Liver (tissue), 8 donors: ENCODE measurements at regions not wholly inside any gene's neighbourhood (a gene's known extent, or its start where the extent isn't known, plus 50 kb on each side); places are given as distances from the start of the nearest gene placed in this dataset.

ENCODE experiments used
- DNase-seq: peaks from one replicate; pipeline ENCODE4 v3.0.0-alpha.2; 2017; ENCODE audit warnings: low spot score
- H3K27ac ChIP-seq, 2 donors: one replicate each; pipeline ENCODE4 v1.7.0; 2013; ENCODE audit warnings: inconsistent platforms in 2 of 2, low read length in 2 of 2, control low read depth in 1 of 2, low read depth in 1 of 2, mild to moderate bottlenecking in 1 of 2
- H3K27me3 ChIP-seq, 4 donors: one replicate each; pipeline versions ENCODE4 v1.6.1 to v1.7.0; 2013; ENCODE audit warnings: low read length in 3 of 4, inconsistent platforms in 1 of 4, mild to moderate bottlenecking in 1 of 4, moderate library complexity in 1 of 4; ENCODE audit not compliant: control insufficient read depth in 4 of 4, insufficient read depth in 4 of 4
- H3K36me3 ChIP-seq, 4 donors: one replicate each; pipeline versions ENCODE4 v1.6.1 to v1.7.0; 2013; ENCODE audit warnings: low read length in 3 of 4, mild to moderate bottlenecking in 3 of 4, low read depth in 1 of 4, moderate library complexity in 1 of 4; ENCODE audit not compliant: control insufficient read depth in 4 of 4, insufficient read depth in 3 of 4
- H3K4me1 ChIP-seq, 4 donors: one replicate each; pipeline versions ENCODE4 v1.6.1 to v1.7.0; 2013; ENCODE audit warnings: low read length in 3 of 4, mild to moderate bottlenecking in 3 of 4, moderate library complexity in 1 of 4; ENCODE audit not compliant: control insufficient read depth in 4 of 4, insufficient read depth in 4 of 4
- H3K4me3 ChIP-seq, 3 donors: one replicate each; pipeline versions ENCODE4 v1.6.1 to v1.7.0; 2013; ENCODE audit warnings: low read length in 3 of 3, control low read depth in 1 of 3, low read depth in 1 of 3, mild to moderate bottlenecking in 1 of 3
- H3K9ac ChIP-seq, 2 donors: one replicate each; pipeline ENCODE4 v1.7.0; 2013; ENCODE audit warnings: low read length in 2 of 2, mild to moderate bottlenecking in 2 of 2, moderate library complexity in 2 of 2, control low read depth in 1 of 2, low read depth in 1 of 2
- H3K9me3 ChIP-seq, 4 donors: one replicate each; pipeline versions ENCODE4 v1.6.1 to v1.7.0; 2013; ENCODE audit warnings: low read length in 3 of 4; ENCODE audit not compliant: control insufficient read depth in 4 of 4
- ATF3 ChIP-seq: IDR thresholded peaks from 2 replicates; pipeline ENCODE4 v1.6.1; 2016; ENCODE audit warnings: antibody characterized with exemption
- CTCF ChIP-seq: fragments of 150-350 bp; IDR thresholded peaks from 2 replicates; pipeline ENCODE4 v1.5.1; 2017; ENCODE audit warnings: improper control_type of control experiment, low read depth, low read length; ENCODE audit not compliant: missing input control
- FOXA1 ChIP-seq: IDR thresholded peaks from 2 replicates; pipeline ENCODE4 v1.6.1; 2016; ENCODE audit warnings: antibody characterized with exemption
- FOXA2 ChIP-seq: IDR thresholded peaks from 2 replicates; pipeline ENCODE4 v1.6.1; 2016; ENCODE audit warnings: antibody characterized with exemption
- GABPA ChIP-seq, 2 donors: IDR thresholded peaks in 1 of 2; conservative IDR thresholded peaks in 1 of 2; 2 replicates each; pipeline ENCODE4 v1.6.1; 2016; ENCODE audit warnings: antibody characterized with exemption in 2 of 2, mild to moderate bottlenecking in 1 of 2, moderate library complexity in 1 of 2
- HNF4A ChIP-seq, 2 donors: conservative IDR thresholded peaks; 2 replicates each; pipeline ENCODE4 v1.6.1; 2016; ENCODE audit warnings: antibody characterized with exemption in 2 of 2, mild to moderate bottlenecking in 2 of 2
- MAX ChIP-seq: IDR thresholded peaks from 2 replicates; pipeline ENCODE4 v1.6.1; 2016; ENCODE audit warnings: antibody characterized with exemption
- NR2F2 ChIP-seq: IDR thresholded peaks from 2 replicates; pipeline ENCODE4 v1.6.1; 2016; ENCODE audit warnings: antibody characterized with exemption
- RAD21 ChIP-seq, 2 donors: IDR thresholded peaks; 2 replicates each; pipeline ENCODE4 v1.6.1; 2016; ENCODE audit warnings: antibody characterized with exemption in 2 of 2, mild to moderate bottlenecking in 2 of 2
- RXRA ChIP-seq, 2 donors: IDR thresholded peaks; 2 replicates each; pipeline ENCODE4 v1.6.1; 2017 to 2018; ENCODE audit warnings: antibody characterized with exemption in 2 of 2, mild to moderate bottlenecking in 1 of 2
- SP1 ChIP-seq: IDR thresholded peaks from 2 replicates; pipeline ENCODE4 v1.6.1; 2018; ENCODE audit warnings: antibody characterized with exemption, mild to moderate bottlenecking
- TAF1 ChIP-seq: conservative IDR thresholded peaks from 2 replicates; pipeline ENCODE4 v1.6.1; 2016; ENCODE audit warnings: antibody characterized with exemption, mild to moderate bottlenecking
- YY1 ChIP-seq: IDR thresholded peaks from 2 replicates; pipeline ENCODE4 v1.6.1; 2016; ENCODE audit warnings: antibody characterized with exemption, mild to moderate bottlenecking
- ZBTB33 ChIP-seq: IDR thresholded peaks from 2 replicates; pipeline ENCODE4 v1.6.1; 2016; ENCODE audit warnings: antibody characterized with exemption
- WGBS: extraction: QIAGEN DNeasy Blood & Tissue Kit; methylation state at CpG from one replicate; pipeline ENCODE4 v1.1.7; 2013; 5-methylcytosine and 5-hydroxymethylcytosine counted together
- donor health status: healthy.
- donor health status: healthy.
- donor health status: healthy.
- donor health status: healthy.
- donor health status: healthy.

- no peaks in the 10 kb centered on the region for H3K36me3 ChIP-seq
Measured at GRCh38 chr20:50341880-50342637, 151.4 kb downstream of the CEBPB start.

GRCh38 chr20:50342638-50343102 is 152.0 kb downstream of the CEBPB start:
- Histone ChIP-seq H3K27me3 (no peaks in the 10 kb centered on the region), H3K4me3 (no peak overlapping the region), H3K36me3 (no peaks in the 10 kb centered on the region), H3K9ac (no peak overlapping the region), H3K9me3 (no peaks in the 10 kb centered on the region), H3K27ac (no peak overlapping the region), H3K4me1 (peaks cover 2 to 13% (median 9%) of the 10 kb centered on the region in 4 donors)
- WGBS: 89% methylated on average over 5 of the region's 5 CpGs
- TF ChIP-seq ZBTB33: no peak
- TF ChIP-seq ATF3: no peak
- no peak for TF ChIP-seq FOXA1
- TF ChIP-seq MAX: no peak
- TF ChIP-seq FOXA2: no peak
- no peak for TF ChIP-seq SP1
- TF ChIP-seq YY1: no peak
- TF ChIP-seq RAD21 (IDR thresholded peaks at IDR 0.05): no peak
- TF ChIP-seq NR2F2: no peak
- TF ChIP-seq CTCF: no peak
- TF ChIP-seq RXRA (IDR thresholded peaks at IDR 0.05): no peak
- TF ChIP-seq HNF4A (conservative IDR thresholded peaks at IDR 0.05): no peak
- TF ChIP-seq TAF1: no peak
- no peak for TF ChIP-seq GABPA (IDR thresholded peaks at IDR 0.05 in 1 of 2, conservative IDR thresholded peaks at IDR 0.05 in 1 of 2)
- DNase-seq: no peak

More at GRCh38 chr20:50341880-50342637, 151.4 kb downstream of the CEBPB start:
- WGBS: 95% methylated on average over 12 of the region's 12 CpGs
- TF ChIP-seq SP1 (no peak), ZBTB33 (no peak)
- peaks cover 2 to 12% (median 7%) of the 10 kb centered on the region in 4 donors for H3K4me1 ChIP-seq
- H3K27me3 ChIP-seq: no peaks in the 10 kb centered on the region
- no peak overlapping the region for H3K4me3 ChIP-seq
- no peak overlapping the region for H3K27ac ChIP-seq
- H3K9me3 ChIP-seq: no peaks in the 10 kb centered on the region
- DNase-seq: no peak
- H3K9ac ChIP-seq: no peak overlapping the region
